ENCODE measurements at regions not wholly inside any gene's neighbourhood (a gene's known extent, or its start where the extent isn't known, plus 50 kb on each side); places are given as distances from the start of the nearest gene placed in this dataset.
"Not testable (repeated sequence)": the region's sequence is repeated elsewhere in the genome, so short reads cannot be mapped to it uniquely, and the experiment has no call there.

GRCh38 chr10:105733924-105734323 is 1092.8 kb downstream of the SORCS3 start:
- no peak for DNase-seq (ENCODE audit: low read depth, low spot score)

GRCh38 chr10:105729428-105729827 is 1088.3 kb downstream of the SORCS3 start:
- no peak for DNase-seq (ENCODE audit: low read depth, low spot score)

- not testable (repeated sequence) for DNase-seq (ENCODE audit: low read depth, low spot score)
Observed at GRCh38 chr10:105727586-105727985, 1086.5 kb downstream of the SORCS3 start.

DNA sequence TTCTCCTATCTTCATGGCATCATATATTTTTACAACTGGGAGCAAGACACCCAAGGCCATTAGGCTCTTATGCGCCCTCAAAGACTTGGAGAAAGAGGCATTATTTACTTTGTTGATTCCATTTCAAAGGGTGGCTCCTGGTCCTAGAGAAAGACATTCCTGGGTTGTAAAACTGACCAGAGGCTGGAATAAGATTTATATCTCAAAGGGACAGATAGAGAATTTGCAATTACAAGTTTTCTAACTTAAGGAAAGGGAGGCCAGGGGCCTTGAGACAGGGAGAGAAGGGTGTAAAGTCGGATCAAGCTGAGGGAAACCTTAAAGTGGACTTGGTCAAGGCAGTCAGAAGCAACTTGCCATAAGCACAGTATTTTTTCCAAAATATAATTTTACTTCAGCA is 1086.0 kb downstream of the SORCS3 start:
- no peak for DNase-seq (ENCODE audit: low read depth, low spot score)

GRCh38 chr10:105726149-105726548 is 1085.1 kb downstream of the SORCS3 start:
- no peak for DNase-seq (ENCODE audit: low read depth, low spot score)

- no peak for DNase-seq (ENCODE audit: low read depth, low spot score)
Observed at GRCh38 chr10:105725007-105725406, 1083.9 kb downstream of the SORCS3 start.

- DNase-seq (ENCODE audit: low read depth, low spot score) = no peak
Observed at GRCh38 chr10:105718207-105718995, 1077.3 kb downstream of the SORCS3 start.

DNA sequence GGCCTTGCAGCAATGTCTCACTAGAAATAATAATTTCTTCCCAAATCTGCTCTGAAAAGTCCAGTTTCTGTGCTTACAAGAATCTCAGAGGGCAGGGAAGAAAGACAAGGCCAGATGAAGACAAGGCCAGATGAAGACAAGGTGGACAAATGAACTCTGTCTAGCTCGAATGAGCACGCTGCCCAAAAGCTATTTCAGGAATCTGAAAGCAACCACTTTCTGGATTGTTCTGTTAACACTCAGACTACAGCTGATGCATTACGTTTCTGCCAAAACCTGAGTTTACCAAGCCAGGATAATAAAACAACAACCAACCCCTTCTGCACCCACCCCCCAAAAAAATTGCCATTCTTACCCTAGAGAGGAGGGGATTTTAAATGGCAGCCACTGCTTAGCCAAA is 1073.6 kb downstream of the SORCS3 start:
- peak; percentile 44 for DNase-seq (ENCODE audit: low read depth, low spot score)

DNA sequence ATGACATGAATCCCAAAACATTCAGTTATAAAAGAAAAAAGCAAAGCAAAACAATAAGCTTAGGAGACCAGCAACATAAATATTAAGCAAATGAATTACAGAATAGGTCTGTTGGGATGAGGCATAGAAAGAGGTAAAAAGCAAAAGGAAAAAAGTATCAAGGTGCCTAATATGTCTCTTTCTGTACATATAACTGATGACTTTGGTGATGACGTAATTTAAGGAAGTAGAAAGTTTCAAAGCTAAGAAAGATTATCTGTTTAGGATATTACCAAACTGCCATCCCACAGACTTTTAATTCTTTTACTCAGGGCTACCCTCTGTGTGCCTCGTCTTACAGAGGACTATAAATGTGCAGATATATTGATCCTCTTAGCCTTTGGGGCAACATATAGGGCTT is 1066.5 kb downstream of the SORCS3 start:
- no peak for DNase-seq (ENCODE audit: low read depth, low spot score)

GRCh38 chr10:105706281-105707026 is 1065.4 kb downstream of the SORCS3 start:
- no peak for DNase-seq (ENCODE audit: low read depth, low spot score)

DNA sequence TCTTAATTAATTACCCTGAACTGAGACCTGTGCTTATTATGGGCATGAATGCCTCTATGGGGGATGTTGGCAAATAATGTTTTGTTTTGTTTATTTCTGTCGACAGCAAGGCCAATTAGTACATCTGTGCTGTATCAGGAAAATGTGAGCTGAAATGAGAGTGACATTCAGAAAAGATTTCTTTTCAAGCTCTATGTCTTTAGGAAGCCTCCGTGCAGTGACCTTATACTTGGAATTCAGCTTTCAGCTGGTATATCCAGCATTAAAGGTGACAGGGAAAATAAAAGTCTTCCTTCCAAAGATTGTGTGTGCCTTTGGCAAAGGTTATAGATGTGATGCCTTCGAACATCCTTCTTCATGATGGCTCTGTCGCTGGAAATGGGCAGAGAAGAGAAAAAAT is 1061.1 kb downstream of the SORCS3 start:
- no peak for DNase-seq (ENCODE audit: low read depth, low spot score)

GRCh38 chr10:105700218-105700617 is 1059.1 kb downstream of the SORCS3 start:
- DNase-seq (ENCODE audit: low read depth, low spot score) = no peak

- DNase-seq (ENCODE audit: low read depth, low spot score) = peak; percentile 18
Observed at GRCh38 chr10:105699504-105699903, 1058.4 kb downstream of the SORCS3 start.

GRCh38 chr10:105698592-105698991 is 1057.5 kb downstream of the SORCS3 start:
- DNase-seq (ENCODE audit: low read depth, low spot score) = no peak

DNA sequence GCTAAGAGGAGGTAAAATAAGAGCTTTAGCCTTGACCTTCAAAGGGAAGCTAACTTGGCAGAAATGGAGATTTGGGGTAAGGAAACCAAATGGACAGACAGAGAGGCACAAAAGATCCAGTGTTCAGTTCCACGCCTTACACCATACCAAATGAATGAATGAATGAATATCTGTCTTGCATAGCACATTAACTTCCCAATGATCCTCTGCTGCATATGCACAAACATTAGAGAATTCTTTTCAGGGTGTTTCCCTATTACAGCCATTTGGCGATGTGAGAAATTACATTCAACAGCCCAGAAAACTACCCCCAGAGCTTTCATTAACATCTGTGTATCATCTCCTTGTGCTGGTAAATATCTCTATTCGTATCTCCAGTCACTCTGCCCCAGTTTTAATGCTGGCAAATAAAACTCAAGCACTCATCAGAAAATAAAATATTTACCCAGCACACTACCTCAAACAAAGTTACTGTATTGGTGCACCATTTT is 1056.2 kb downstream of the SORCS3 start:
- DNase-seq (ENCODE audit: low read depth, low spot score) = no peak

- peak; percentile 45 for DNase-seq (ENCODE audit: low read depth, low spot score)
Observed at GRCh38 chr10:105691811-105692210, 1050.7 kb downstream of the SORCS3 start.

DNA sequence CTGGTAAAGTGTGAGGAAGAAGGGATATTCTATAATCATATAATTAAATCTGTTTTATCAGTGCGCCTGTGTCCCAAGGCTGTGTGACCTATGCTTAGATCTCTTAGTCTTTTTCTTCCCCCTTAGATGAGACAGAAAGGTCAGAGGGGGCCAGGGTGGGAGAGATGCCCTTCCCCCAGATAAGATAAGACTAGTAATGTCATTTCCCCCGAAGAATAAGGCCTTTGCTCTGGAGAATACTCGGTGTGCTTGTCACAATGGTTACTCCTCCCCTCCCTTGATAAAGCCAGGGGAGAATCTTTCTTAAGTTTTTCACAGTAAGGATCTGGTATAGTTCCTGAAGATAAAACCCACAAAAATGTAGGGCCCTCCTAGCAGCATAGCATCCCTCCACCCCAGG is 1041.8 kb downstream of the SORCS3 start:
- no peak for DNase-seq (ENCODE audit: low read depth, low spot score)

DNA sequence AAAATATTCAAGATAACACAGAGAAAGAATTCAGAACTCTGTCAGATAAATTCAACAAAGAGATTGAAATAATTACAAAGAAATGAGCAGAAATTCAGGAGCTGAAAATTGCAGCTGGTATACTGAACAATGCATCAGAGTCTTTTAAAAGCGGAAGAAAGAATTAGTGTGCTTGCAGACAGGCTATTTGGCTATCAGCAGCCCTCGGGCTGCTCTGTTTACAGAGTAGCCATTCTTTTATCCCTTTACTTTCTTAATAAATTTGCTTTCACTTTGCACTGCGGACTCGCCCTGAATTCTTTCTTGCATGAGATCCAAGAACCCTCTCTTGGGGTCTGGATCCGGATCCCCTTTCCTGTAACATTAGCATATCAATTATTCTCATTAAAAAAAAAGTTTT is 1040.0 kb downstream of the SORCS3 start:
- DNase-seq (ENCODE audit: low read depth, low spot score) = peak; percentile 29

- no peak for DNase-seq (ENCODE audit: low read depth, low spot score)
Observed at GRCh38 chr10:105679781-105680180, 1038.7 kb downstream of the SORCS3 start.

DNA sequence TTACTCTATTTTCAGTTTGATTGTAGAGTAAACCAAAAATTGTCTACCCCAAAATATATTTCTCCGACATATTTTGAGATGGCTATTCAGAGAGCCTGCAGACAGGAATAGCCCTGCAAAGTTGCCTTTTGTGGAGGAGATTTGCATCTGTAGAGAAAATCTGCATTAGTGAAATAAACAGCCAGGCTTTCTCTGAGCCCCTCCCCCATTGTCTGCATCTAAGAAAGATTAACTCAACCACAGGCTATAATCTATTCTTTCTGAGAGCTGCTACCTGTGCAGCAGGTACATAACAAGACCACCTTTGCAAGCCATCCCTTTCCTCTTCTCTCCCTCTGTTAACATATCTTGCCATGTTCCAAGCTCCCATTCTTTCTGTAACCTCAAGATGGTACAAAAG is 1034.2 kb downstream of the SORCS3 start:
- DNase-seq (ENCODE audit: low read depth, low spot score) = no peak

GRCh38 chr10:105674448-105674847 is 1033.4 kb downstream of the SORCS3 start:
- DNase-seq (ENCODE audit: low read depth, low spot score) = no peak

DNA sequence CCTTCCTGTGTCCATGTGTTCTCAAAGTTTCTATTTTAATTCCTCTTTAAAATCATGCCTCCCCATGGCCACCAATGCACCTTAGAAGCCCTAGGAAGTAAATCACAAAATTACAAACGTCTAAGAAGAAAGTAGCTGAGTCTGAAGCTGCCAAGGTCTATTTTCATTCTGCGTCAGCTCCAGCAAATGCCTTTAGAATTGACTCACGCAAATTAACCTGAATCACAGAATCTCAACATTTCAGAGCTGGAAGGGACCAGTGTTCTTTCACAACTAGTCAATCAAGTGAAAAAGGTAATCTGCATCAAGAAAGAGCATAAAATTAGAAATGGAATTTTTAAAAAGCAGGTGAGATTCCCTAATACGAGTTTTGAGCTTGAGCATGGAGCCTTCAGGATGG is 1017.6 kb downstream of the SORCS3 start:
- peak; percentile 36 for DNase-seq (ENCODE audit: low read depth, low spot score)

DNA sequence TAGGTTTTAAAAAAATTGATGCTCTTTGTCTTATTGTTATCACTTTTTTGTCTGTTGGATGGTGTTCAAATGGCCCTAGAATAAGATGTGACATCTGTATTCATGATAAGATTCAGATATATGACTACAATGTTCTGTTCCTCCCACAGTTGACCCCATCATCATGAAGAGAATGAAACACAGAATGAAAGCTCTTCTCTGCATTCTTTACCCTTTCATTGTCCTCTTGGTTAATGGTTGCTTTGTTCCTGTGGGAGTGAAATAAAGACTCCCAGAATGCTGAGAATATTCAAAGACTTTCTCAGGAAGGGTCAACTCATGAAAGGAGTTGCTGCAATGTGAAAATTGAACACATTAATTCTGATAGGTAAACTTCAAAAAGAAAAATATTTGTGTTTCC is 1015.8 kb downstream of the SORCS3 start:
- DNase-seq (ENCODE audit: low read depth, low spot score) = no peak
